Prostate gland (tissue), 2 donors: ENCODE measurements at regions not wholly inside any gene's neighbourhood (a gene's known extent, or its start where the extent isn't known, plus 50 kb on each side); places are given as distances from the start of the nearest gene placed in this dataset.

Experiments
- DNase-seq: peaks from one replicate; pipeline ENCODE4 v3.0.0-alpha.2; 2019; ENCODE audit warnings: low spot score
- H3K27ac ChIP-seq, 2 donors: fragments of 200-600 bp; sonication (generic); 2 replicates each; pipeline ENCODE4 v1.5.1; 2017 to 2019
- H3K27me3 ChIP-seq: fragments of 200-600 bp; sonication (generic); replicated peaks from 2 replicates; pipeline ENCODE4 v1.5.1; 2019; ENCODE audit not compliant: insufficient read depth
- H3K36me3 ChIP-seq, 2 donors: fragments of 200-600 bp; sonication (generic); 1 replicate in 1 of 2; 2 replicates in 1 of 2; pipeline versions ENCODE4 v1.5.1 to v1.8.1; 2017 to 2019
- H3K4me1 ChIP-seq: fragments of 200-600 bp; sonication (generic); replicated peaks from 2 replicates; pipeline ENCODE4 v1.5.1; 2019
- H3K4me3 ChIP-seq, 2 donors: fragments of 200-600 bp; sonication (generic); 2 replicates each; pipeline ENCODE4 v1.5.1; 2017 to 2019
- H3K9me3 ChIP-seq: fragments of 200-600 bp; sonication (generic); 2 replicates; pipeline ENCODE4 v1.5.1; 2017
- CTCF ChIP-seq, 4 experiments: fragments of 200-600 bp in 2 of 4; fragments of 450-650 bp in 2 of 4; sonication (generic) in 2 of 4; IDR thresholded peaks; 1 replicate in 3 of 4; 2 replicates in 1 of 4; pipeline ENCODE4 v1.5.1; 2016 to 2019; ENCODE audit warnings: antibody characterized with exemption in 4 of 4, mild to moderate bottlenecking in 2 of 4, moderate library complexity in 2 of 4
- POLR2A ChIP-seq: fragments of 450-650 bp; IDR thresholded peaks from one replicate; pipeline ENCODE4 v1.6.1; 2016; ENCODE audit warnings: antibody characterized with exemption, mild to moderate bottlenecking
- POLR2AphosphoS5 ChIP-seq: sonication (generic); formaldehyde crosslinking; IDR thresholded peaks from one replicate; pipeline ENCODE4 v1.6.1; 2017; ENCODE audit warnings: antibody characterized with exemption
- WGBS: methylation state at CpG from one replicate; pipeline ENCODE4 v1.1.5; 2018; 5-methylcytosine and 5-hydroxymethylcytosine counted together
- intact Hi-C: fragments of 100-400 bp; cut with DNase I; formaldehyde crosslinking; loops from one replicate; pipeline ENCODE4 v1.14.2; 2022

- intact Hi-C loops, result no loop called here
- no peak overlapping the region for H3K4me3 ChIP-seq
- no peak overlapping the region for H3K27ac ChIP-seq
- no peak for DNase-seq
- H3K27me3 ChIP-seq, result no peaks in the 10 kb centered on the region
- H3K4me1 ChIP-seq, result no peaks in the 10 kb centered on the region
- no peak for TF ChIP-seq CTCF (IDR thresholded peaks at IDR 0.05)
- TF ChIP-seq POLR2AphosphoS5, result no peak
- no peak for TF ChIP-seq POLR2A
- no peaks in the 10 kb centered on the region for H3K9me3 ChIP-seq
- no peaks in the 10 kb centered on the region for H3K36me3 ChIP-seq
Observed at GRCh38 chrY:15805985-15806384, 1281.7 kb downstream of the NLGN4Y start.

GRCh38 chrY:15814241-15814640, 1289.9 kb downstream of the NLGN4Y start:
- Histone ChIP-seq H3K36me3 (no peaks in the 10 kb centered on the region), H3K4me3 (no peak overlapping the region), H3K27ac (no peak overlapping the region), H3K27me3 (no peaks in the 10 kb centered on the region), H3K4me1 (no peaks in the 10 kb centered on the region), H3K9me3 (no peaks in the 10 kb centered on the region)
- TF ChIP-seq CTCF (IDR thresholded peaks at IDR 0.05), result no peak
- no peak for TF ChIP-seq POLR2A
- TF ChIP-seq POLR2AphosphoS5, result no peak
- intact Hi-C loops, result no loop called here
- DNase-seq, result no peak
- 71% methylated on average over 5 of the region's 6 CpGs for WGBS
